Gastrocnemius medialis (tissue), 4 donors: ENCODE measurements at regions not wholly inside any gene's neighbourhood (a gene's known extent, or its start where the extent isn't known, plus 50 kb on each side); places are given as distances from the start of the nearest gene placed in this dataset.

Experiments
- POLR2A ChIP-seq, 2 donors: fragments of 450-650 bp; IDR thresholded peaks; one replicate each; pipeline ENCODE4 v1.6.1; 2017; ENCODE audit warnings: antibody characterized with exemption in 2 of 2, mild to moderate bottlenecking in 2 of 2, moderate library complexity in 2 of 2
- TF ChIP-seq, protein P1 (sequence below), 5 experiments: fragments of 450-650 bp in 3 of 5; fragments of 200-600 bp in 2 of 5; sonication (generic) in 2 of 5; IDR thresholded peaks in 4 of 5; conservative IDR thresholded peaks in 1 of 5; 1 replicate in 4 of 5; 2 replicates in 1 of 5; pipeline ENCODE4 v1.5.1; 2016 to 2019; ENCODE audit warnings: antibody characterized with exemption in 5 of 5, mild to moderate bottlenecking in 3 of 5, moderate library complexity in 3 of 5

DNA sequence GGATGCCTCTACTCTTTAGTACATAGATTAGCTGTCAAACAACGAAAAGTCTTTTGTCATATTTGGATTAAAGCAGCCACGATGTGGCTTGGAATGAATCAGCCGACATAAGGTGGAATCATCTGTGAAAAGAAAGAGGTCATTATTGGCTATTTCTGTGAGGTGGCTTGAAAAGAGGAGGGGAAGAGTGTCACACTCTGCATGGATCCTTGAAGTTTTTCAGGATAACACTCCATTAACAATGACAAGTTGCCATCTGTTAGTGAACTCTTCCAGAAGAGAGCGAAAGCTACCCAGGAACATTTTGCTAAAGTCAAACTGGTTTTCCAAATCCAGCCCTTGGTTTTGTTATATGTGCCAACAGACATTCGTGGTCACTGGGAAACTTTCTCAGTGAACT is 1604.8 kb downstream of the OLFM4 start:
- TF ChIP-seq, protein P1, sequence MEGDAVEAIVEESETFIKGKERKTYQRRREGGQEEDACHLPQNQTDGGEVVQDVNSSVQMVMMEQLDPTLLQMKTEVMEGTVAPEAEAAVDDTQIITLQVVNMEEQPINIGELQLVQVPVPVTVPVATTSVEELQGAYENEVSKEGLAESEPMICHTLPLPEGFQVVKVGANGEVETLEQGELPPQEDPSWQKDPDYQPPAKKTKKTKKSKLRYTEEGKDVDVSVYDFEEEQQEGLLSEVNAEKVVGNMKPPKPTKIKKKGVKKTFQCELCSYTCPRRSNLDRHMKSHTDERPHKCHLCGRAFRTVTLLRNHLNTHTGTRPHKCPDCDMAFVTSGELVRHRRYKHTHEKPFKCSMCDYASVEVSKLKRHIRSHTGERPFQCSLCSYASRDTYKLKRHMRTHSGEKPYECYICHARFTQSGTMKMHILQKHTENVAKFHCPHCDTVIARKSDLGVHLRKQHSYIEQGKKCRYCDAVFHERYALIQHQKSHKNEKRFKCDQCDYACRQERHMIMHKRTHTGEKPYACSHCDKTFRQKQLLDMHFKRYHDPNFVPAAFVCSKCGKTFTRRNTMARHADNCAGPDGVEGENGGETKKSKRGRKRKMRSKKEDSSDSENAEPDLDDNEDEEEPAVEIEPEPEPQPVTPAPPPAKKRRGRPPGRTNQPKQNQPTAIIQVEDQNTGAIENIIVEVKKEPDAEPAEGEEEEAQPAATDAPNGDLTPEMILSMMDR (IDR thresholded peaks at IDR 0.05 in 4 of 5, conservative IDR thresholded peaks at IDR 0.05 in 1 of 5) = no peak
- no peak for TF ChIP-seq POLR2A (IDR thresholded peaks at IDR 0.05)
